ENCODE measurements at regions not wholly inside any gene's neighbourhood (a gene's known extent, or its start where the extent isn't known, plus 50 kb on each side); places are given as distances from the start of the nearest gene placed in this dataset.

- Histone ChIP-seq H3K27me3 (no peaks in the 10 kb centered on the region), H3K4me1 (peaks cover 12% of the 10 kb centered on the region), H3K4me3 (no peak overlapping the region), H3K9me3 (no peaks in the 10 kb centered on the region), H3K27ac (peak overlapping the region; percentile 6), H3K36me3 (no peaks in the 10 kb centered on the region)
- TF ChIP-seq, protein P1, sequence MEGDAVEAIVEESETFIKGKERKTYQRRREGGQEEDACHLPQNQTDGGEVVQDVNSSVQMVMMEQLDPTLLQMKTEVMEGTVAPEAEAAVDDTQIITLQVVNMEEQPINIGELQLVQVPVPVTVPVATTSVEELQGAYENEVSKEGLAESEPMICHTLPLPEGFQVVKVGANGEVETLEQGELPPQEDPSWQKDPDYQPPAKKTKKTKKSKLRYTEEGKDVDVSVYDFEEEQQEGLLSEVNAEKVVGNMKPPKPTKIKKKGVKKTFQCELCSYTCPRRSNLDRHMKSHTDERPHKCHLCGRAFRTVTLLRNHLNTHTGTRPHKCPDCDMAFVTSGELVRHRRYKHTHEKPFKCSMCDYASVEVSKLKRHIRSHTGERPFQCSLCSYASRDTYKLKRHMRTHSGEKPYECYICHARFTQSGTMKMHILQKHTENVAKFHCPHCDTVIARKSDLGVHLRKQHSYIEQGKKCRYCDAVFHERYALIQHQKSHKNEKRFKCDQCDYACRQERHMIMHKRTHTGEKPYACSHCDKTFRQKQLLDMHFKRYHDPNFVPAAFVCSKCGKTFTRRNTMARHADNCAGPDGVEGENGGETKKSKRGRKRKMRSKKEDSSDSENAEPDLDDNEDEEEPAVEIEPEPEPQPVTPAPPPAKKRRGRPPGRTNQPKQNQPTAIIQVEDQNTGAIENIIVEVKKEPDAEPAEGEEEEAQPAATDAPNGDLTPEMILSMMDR (IDR thresholded peaks at IDR 0.05) = no peak
- ATAC-seq (no peak), DNase-seq (no peak)
- intact Hi-C loops (cut with DNase I) = no loop called here
Observed at GRCh38 chr9:94159069-94159939, 75.0 kb downstream of the PTPDC1 start.

- DNase-seq (no peak), ATAC-seq (no peak)
- intact Hi-C loops (cut with DNase I) = no loop called here
- Histone ChIP-seq H3K27me3 (no peaks in the 10 kb centered on the region), H3K4me1 (peaks cover 19% of the 10 kb centered on the region), H3K27ac (no peak overlapping the region), H3K36me3 (no peaks in the 10 kb centered on the region), H3K4me3 (no peak overlapping the region), H3K9me3 (no peaks in the 10 kb centered on the region)
- TF ChIP-seq, protein P1 (IDR thresholded peaks at IDR 0.05) = no peak
Observed at GRCh38 chr9:94160594-94161501, 76.6 kb downstream of the PTPDC1 start.

DNA sequence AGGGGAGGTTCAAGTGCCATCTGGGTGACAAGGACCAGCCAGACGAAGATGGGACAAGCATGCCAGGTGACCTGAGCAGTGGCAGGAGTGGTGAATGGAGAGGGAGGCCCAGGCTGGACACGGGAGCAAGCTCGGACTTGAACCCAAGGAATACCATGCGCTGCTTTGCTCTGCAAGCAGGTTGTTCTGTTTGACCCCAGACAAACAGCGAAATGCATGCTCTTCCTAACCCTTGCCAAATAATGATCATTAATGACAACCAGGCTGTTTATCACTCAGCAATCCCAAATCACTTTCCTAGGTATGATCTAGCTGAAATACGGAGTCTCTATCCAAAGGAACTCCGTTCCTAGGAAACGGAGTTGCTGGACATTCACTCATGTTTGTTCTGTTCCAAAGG is 77.4 kb downstream of the PTPDC1 start:
- peaks cover 13% of the 10 kb centered on the region for H3K4me1 ChIP-seq
- TF ChIP-seq, protein P1 (IDR thresholded peaks at IDR 0.05) = no peak
- H3K4me3 ChIP-seq = no peak overlapping the region
- intact Hi-C loops (cut with DNase I) = no loop called here
- H3K27ac ChIP-seq = no peak overlapping the region
- no peaks in the 10 kb centered on the region for H3K36me3 ChIP-seq
- ATAC-seq (no peak), DNase-seq (no peak)
- no peaks in the 10 kb centered on the region for H3K9me3 ChIP-seq
- H3K27me3 ChIP-seq = no peaks in the 10 kb centered on the region

- Histone ChIP-seq H3K27me3 (no peaks in the 10 kb centered on the region), H3K4me1 (peaks cover 26% of the 10 kb centered on the region), H3K27ac (peak overlapping the region; percentile 63), H3K4me3 (peak overlapping the region; percentile 69), H3K36me3 (no peaks in the 10 kb centered on the region), H3K9me3 (no peaks in the 10 kb centered on the region)
- ATAC-seq = no peak
- intact Hi-C loops (cut with DNase I) = no loop called here
- no peak for DNase-seq
- TF ChIP-seq, protein P1 (IDR thresholded peaks at IDR 0.05) = no peak
Observed at GRCh38 chr9:94164806-94165549, 80.7 kb downstream of the PTPDC1 start.

DNA sequence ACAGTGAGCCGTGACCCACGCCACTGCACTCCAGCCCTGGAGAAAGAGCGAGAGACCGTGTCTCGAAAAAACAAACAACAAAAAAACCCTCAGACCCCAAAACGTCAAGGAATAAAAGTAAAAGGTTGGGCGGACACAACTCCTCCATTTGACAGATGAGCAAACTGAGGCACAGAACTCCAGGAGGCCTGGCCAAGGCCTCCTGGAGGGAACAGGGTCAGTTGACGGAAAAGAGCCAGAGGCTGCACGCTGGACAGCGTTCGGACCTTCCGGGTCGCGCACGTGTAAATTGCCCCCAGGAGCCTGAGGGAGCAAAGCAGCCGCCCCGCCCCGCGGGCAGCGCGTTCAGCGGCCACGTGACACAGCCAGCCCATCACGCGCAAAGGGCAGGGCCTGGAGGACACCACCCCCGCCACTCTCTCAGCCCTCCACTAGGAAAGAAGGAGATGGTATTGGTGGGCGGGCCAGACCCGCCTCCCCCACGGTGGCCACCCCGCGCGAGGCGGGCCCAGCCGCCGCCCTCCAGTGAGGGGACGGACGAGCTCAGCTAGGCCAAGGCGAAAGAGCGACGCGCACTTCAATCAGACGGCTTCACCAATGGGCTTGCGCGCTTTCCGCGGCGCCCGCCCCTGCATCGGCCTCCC is 81.5 kb downstream of the PTPDC1 start:
- Histone ChIP-seq H3K27me3 (no peaks in the 10 kb centered on the region), H3K9me3 (no peaks in the 10 kb centered on the region), H3K4me3 (peak overlapping the region; percentile 69), H3K36me3 (no peaks in the 10 kb centered on the region), H3K4me1 (peaks cover 33% of the 10 kb centered on the region), H3K27ac (peak overlapping the region; percentile 99)
- TF ChIP-seq, protein P1 (IDR thresholded peaks at IDR 0.05) = no peak
- intact Hi-C loops (cut with DNase I) = no loop called here
- DNase-seq = peak; percentile 99
- peak; percentile 95 for ATAC-seq
